Activated CD4-positive, CD25-positive, alpha-beta regulatory T cell treated with anti-CD3 and anti-CD28 coated beads, Interleukin-2, amount 50 U/mL, for 24 hours (primary cell): ENCODE measurements at regions not wholly inside any gene's neighbourhood (a gene's known extent, or its start where the extent isn't known, plus 50 kb on each side); places are given as distances from the start of the nearest gene placed in this dataset.

Experiments used
- ATAC-seq, 2 donors: fragments of 150-1000 bp; cut with Tn5 transposase; one replicate each; pipeline ENCODE4 v1.10.0; 2021; ENCODE audit warnings: mild to moderate bottlenecking in 1 of 2, moderate library complexity in 1 of 2

GRCh38 chr11:115906171-115906570 is 402.0 kb upstream of the CADM1 start:
- ATAC-seq = no peak

- ATAC-seq = peak in 1 of 2 donors; percentile 32
These were observed 401.3 kb upstream of the CADM1 start for GRCh38 chr11:115905341-115906000.

- ATAC-seq = no peak
These were observed 399.0 kb upstream of the CADM1 start for GRCh38 chr11:115903179-115903578.

GRCh38 chr11:115901069-115901468 is 396.9 kb upstream of the CADM1 start:
- no peak for ATAC-seq

- no peak for ATAC-seq
These were observed 395.9 kb upstream of the CADM1 start for GRCh38 chr11:115900111-115900510.

- ATAC-seq = no peak
These were observed 393.5 kb upstream of the CADM1 start for GRCh38 chr11:115897707-115898106.

GRCh38 chr11:115896084-115896483 is 391.9 kb upstream of the CADM1 start:
- no peak for ATAC-seq

- no peak for ATAC-seq
These were observed 391.4 kb upstream of the CADM1 start for GRCh38 chr11:115895594-115895993.

GRCh38 chr11:115894176-115894575 is 390.0 kb upstream of the CADM1 start:
- ATAC-seq = no peak

GRCh38 chr11:115893461-115894099 is 389.4 kb upstream of the CADM1 start:
- no peak for ATAC-seq

GRCh38 chr11:115892016-115892415 is 387.8 kb upstream of the CADM1 start:
- no peak for ATAC-seq

- no peak for ATAC-seq
These were observed 387.4 kb upstream of the CADM1 start for GRCh38 chr11:115891581-115891980.

- no peak for ATAC-seq
These were observed 386.3 kb upstream of the CADM1 start for GRCh38 chr11:115890500-115890899.

- no peak for ATAC-seq
These were observed 385.5 kb upstream of the CADM1 start for GRCh38 chr11:115889712-115890111.

- ATAC-seq = no peak
These were observed 383.5 kb upstream of the CADM1 start for GRCh38 chr11:115887727-115888126.

- no peak for ATAC-seq
These were observed 383.1 kb upstream of the CADM1 start for GRCh38 chr11:115887316-115887715.

- no peak for ATAC-seq
These were observed 382.2 kb upstream of the CADM1 start for GRCh38 chr11:115886422-115886733.

- no peak for ATAC-seq
These were observed 381.6 kb upstream of the CADM1 start for GRCh38 chr11:115885535-115886421.

GRCh38 chr11:115884800-115885534 is 380.8 kb upstream of the CADM1 start:
- no peak for ATAC-seq

- ATAC-seq = peak; percentile 76 to 92
These were observed 370.6 kb upstream of the CADM1 start for GRCh38 chr11:115874843-115875242.

- no peak for ATAC-seq
These were observed 369.6 kb upstream of the CADM1 start for GRCh38 chr11:115873813-115874212.

- ATAC-seq = no peak
These were observed 368.2 kb upstream of the CADM1 start for GRCh38 chr11:115872416-115872815.

GRCh38 chr11:115871161-115871760 is 367.0 kb upstream of the CADM1 start:
- no peak for ATAC-seq
